Spinal cord (tissue), 9 donors: ENCODE measurements at regions not wholly inside any gene's neighbourhood (a gene's known extent, or its start where the extent isn't known, plus 50 kb on each side); places are given as distances from the start of the nearest gene placed in this dataset.

ENCODE experiments used
- DNase-seq, 6 donors: peaks; one replicate each; pipeline versions ENCODE4 v3.0.0 to v3.0.0-alpha.2; 2013 to 2015; ENCODE audit warnings: low spot score in 6 of 6, low read depth in 4 of 6
- H3K27ac ChIP-seq: one replicate; pipeline ENCODE4 v1.5.1; 2013; ENCODE audit warnings: low read depth, low read length, control low read depth
- H3K27me3 ChIP-seq: one replicate; pipeline ENCODE4 v1.6.1; 2013; ENCODE audit warnings: low read length; ENCODE audit not compliant: control insufficient read depth, insufficient read depth
- H3K36me3 ChIP-seq: one replicate; pipeline ENCODE4 v1.6.1; 2013; ENCODE audit warnings: low read length; ENCODE audit not compliant: control insufficient read depth, insufficient read depth
- H3K4me1 ChIP-seq: one replicate; pipeline ENCODE4 v1.6.1; 2013; ENCODE audit warnings: low read length; ENCODE audit not compliant: control insufficient read depth, insufficient read depth
- H3K4me3 ChIP-seq: one replicate; pipeline ENCODE4 v1.5.1; 2013; ENCODE audit warnings: low read depth, low read length, control low read depth
- H3K9me3 ChIP-seq: one replicate; pipeline ENCODE4 v1.6.1; 2013; ENCODE audit warnings: low read length; ENCODE audit not compliant: control insufficient read depth, insufficient read depth
- WGBS: methylation state at CpG from one replicate; pipeline ENCODE4 v1.1.5; 2013; ENCODE audit warnings: missing lambda C conversion rate; ENCODE audit not compliant: insufficient coverage; 5-methylcytosine and 5-hydroxymethylcytosine counted together
- donor health status: healthy.

DNA sequence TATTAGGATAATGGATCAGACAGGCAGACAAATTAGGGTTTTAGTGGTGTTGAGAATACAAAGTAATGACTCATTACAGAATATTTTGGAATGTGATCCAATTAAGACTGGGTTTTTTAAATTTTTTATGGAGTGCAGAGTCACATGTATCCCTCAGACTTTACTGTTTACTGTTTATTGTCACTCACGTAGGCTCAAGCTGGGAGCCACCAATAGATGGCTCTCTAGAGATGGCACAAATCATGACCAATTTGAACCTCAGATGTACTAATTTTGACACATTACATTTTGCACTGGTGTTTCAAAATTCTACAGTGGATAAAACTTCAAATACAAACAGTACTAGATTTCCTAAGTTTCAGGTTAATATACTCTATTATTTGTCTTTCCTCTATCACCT lies 53.6 kb upstream of the ANO3 start:
- H3K4me1 ChIP-seq: no peaks in the 10 kb centered on the region
- no peaks in the 10 kb centered on the region for H3K9me3 ChIP-seq
- H3K4me3 ChIP-seq: no peak overlapping the region
- no peak for DNase-seq
- 40% methylated on average over 1 of the region's 1 CpG for WGBS
- no peaks in the 10 kb centered on the region for H3K36me3 ChIP-seq
- H3K27ac ChIP-seq: no peak overlapping the region
- no peaks in the 10 kb centered on the region for H3K27me3 ChIP-seq
